GM19395 (cell line): ENCODE measurements at regions not wholly inside any gene's neighbourhood (a gene's known extent, or its start where the extent isn't known, plus 50 kb on each side); places are given as distances from the start of the nearest gene placed in this dataset.
A peak's percentile ranks its signal among the peaks of the same experiment; 100 is the strongest.
"Not testable (repeated sequence)": the region's sequence is repeated elsewhere in the genome, so short reads cannot be mapped to it uniquely, and the experiment has no call there.

Experiments
- ATAC-seq: cut with Tn5 transposase; IDR thresholded peaks from one replicate; pipeline ENCODE4 v1.9.1; 2021; ENCODE audit warnings: mild to moderate bottlenecking, moderate library complexity; ENCODE audit not compliant: unreplicated experiment

DNA sequence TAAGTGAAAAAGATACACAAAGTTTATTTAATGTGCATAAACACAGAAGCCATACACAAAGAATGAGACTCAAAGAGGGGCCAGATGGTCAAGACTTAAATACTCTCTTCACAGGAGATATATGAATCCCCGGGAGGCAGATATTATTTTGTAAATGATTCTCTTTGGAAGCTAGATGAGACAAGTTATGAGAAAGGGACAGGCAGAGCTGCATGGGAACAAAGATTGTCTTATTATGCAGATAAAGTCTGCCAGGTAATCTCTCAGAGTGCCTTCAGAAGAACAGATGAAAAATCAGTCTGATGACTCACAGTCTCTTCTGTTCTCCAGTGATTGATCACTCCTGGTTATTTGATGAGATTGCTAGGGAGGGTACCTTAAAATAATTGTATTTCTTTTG is 89.0 kb downstream of the NAF1 start:
- no peak for ATAC-seq

DNA sequence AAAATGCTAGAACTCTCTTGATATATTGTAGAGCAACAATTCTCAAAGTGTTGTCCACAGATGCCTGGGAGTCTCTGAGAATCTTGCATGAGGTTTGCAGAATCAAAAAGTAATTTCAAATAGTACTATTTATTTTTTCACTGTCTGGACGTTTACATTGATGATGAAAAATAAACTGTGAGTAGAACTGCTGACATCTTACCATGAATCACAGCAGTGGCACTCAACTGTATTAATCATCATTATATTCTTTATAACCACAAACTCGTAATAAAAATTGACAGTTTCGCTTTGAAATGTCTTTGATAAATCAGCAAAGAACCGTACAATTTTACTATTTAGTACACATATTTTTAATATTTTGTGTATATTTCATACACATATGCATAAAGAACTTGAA is 94.5 kb downstream of the NAF1 start:
- ATAC-seq = no peak

DNA sequence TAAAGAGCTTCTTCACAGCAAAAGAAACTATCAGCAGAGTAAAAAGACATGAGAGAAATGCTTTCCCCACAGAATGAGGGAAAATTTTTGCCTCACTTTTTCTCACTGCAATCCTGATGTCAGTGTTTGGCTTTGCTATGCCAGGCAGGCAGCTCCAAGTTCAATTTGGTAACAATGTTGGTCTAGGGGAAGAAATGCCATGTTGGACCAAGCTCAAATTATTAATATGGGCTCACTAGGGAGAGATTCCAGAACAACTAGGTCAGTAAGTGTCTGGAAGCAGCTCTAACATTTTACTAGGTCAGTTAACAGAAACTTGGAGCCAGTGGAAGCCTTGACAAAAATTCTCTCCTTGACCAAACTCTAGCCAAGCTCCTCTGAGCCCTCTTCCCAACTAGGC is 95.4 kb downstream of the NAF1 start:
- no peak for ATAC-seq

GRCh38 chr4:163070023-163070422 is 96.7 kb downstream of the NAF1 start:
- no peak for ATAC-seq

GRCh38 chr4:163063891-163064290 is 102.8 kb downstream of the NAF1 start:
- no peak for ATAC-seq

- ATAC-seq = peak; percentile 77
These were observed 118.2 kb downstream of the NAF1 start for GRCh38 chr4:163048447-163048846.

DNA sequence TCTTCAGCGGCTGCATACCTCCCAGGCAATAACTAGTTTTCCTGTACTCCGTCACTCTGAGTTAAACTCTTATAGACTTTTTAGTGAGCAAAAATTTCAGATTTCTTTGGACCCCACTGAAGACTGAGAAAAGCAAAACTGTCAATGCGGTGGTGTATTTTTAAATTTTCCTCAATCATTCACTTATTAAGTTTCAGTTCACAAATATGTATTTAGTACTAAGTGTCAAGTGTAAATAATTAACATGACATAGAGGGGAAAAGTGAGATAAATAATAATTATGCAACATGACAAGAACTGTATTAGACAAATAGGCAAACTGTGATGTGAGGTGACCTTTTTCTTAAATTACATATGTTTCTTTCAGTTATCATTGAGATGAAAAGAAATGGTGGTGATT is 124.4 kb downstream of the NAF1 start:
- peak; percentile 79 for ATAC-seq

DNA sequence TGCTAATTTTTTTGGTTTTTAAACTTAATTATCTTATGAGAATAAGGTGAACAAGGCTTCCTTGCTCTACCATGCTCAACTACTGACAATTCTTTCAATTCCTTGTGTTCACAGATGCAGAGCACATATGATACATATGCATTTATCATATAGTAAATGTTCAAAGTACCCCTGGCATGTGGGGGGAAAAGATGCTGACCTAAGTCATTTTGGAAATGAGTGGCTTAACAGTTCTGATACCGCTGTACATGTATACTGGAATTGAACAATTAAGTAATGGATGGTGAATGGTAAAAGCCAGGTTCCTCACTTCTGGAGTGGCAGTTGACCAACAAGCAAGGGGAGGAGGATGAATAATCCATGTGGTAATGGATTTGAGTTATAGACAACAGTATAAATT is 149.6 kb downstream of the NAF1 start:
- ATAC-seq = no peak

- ATAC-seq = no peak
These were observed 153.9 kb downstream of the NAF1 start for GRCh38 chr4:163012816-163013215.

DNA sequence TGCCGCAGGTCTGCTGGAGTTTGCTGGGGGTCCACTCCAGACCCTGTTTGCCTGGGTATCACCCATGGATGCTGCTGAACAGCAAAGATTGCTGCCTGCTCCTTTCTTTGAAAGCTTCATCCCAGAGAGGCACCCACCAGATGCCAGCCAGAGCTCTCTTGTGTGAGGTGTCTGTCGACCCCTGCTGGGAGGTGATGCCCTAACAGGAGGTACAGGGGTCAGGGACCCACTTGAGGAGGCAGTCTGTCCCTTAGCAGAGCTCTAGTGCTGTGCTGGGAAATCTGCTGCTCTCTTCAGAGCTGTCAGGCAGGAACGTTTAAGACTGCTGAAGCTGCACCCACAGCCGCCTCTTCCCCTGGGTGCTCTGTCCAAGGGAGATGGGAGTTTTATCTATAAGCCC is 162.7 kb downstream of the NAF1 start:
- ATAC-seq = no peak

DNA sequence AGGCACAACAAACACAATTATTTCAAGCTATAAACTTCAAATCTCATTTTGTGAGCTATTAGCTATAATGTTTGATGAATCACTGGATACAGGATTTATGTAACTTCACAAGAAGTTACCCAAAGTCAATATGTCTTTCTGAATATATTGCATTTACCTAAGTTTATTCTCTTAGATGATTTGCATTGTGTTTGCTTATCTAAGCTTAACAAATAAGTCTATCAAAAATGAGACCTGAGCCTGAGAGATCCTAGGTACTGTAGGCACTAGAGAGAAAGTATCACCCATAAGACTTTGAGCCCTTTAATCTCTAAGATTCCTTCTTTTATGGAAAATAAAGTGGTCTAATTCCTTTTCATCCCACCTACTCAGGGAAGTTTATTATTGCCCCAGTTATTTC is 178.2 kb downstream of the NAF1 start:
- ATAC-seq = no peak

DNA sequence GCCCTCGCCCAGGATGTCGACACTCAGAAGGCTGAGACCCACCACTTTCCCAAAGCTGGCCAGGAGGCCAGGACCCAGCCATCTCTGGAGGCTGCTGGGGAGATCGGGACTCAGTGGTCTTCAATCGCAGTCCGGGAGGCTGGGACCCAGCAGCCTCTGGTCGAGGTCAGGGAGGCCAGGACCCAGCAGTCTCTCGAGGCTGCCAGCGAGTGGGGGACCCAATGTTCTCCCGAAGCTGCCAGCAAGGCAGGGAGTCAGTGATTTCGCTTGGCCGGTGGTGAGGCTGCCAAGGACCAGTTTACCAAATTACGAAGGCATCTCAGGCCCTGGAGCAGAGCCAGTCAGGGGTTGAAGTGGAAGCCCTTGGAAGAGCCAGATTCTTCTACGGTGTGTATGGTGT is 181.6 kb downstream of the NAF1 start:
- no peak for ATAC-seq

- ATAC-seq = no peak
These were observed 182.1 kb downstream of the NAF1 start for GRCh38 chr4:162984621-162985020.

DNA sequence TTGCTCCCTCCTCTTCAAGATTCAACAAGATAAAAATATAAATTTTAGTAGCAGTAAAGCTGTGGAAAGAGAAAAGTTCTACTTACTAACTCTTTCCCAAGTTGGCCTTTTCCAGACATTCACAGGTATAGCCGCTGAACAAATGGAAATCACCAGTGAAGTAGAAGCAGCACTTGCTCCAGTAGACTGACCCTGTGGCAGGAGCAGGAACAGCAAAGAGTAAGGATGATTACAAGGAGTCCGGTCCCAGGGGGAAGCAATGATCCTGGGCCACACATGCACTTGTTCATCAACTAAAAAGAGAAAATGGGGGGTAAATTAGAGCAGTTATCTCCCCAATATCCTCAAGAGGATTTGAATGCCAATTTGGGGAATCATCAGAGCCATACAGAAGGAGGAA is 184.9 kb downstream of the NAF1 start:
- ATAC-seq = no peak

GRCh38 chr4:162978398-162978797 is 188.3 kb downstream of the NAF1 start:
- ATAC-seq = no peak

- no peak for ATAC-seq
These were observed 188.9 kb downstream of the NAF1 start for GRCh38 chr4:162977788-162978187.

GRCh38 chr4:162972661-162973330 is 193.9 kb downstream of the NAF1 start:
- no peak for ATAC-seq

- ATAC-seq = no peak
These were observed 197.5 kb downstream of the NAF1 start for GRCh38 chr4:162969194-162969593.

DNA sequence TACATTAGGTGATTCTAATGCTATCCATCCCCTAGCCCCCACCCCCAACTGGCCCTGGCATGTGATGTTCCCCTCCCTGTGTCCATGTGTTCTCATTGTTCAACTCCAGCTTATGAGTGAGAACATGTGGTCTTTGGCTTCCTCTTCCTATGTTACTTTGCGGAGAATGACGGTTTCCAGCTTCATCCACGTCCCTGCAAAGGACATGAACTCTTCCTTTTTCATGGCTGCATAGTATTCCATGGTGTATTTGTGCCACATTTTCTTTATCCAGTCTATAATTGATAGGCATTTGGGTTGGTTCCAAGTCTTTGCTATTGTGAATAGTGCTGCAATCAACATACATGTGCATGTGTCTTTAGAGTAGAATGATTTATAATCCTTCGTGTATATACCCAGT is 200.7 kb downstream of the NAF1 start:
- ATAC-seq = not testable (repeated sequence)

DNA sequence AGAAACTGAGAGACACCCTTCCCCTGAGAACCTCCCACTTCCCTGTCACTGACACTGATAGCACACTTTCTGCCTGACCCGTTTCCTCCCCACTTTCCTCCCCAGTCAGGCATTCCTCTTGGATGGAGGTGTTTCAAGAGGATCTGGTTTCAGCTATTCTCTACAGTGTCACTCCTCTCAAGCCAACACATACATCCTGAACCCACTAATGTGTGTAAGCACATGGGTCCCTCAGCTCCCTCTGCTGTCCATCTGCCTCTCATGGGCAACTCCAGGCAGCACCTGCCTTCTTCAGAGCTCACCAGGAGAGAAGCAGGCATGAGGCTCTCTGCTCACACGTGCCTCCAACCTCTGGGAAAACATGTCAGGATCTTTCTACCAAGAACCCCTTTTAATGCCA is 207.6 kb downstream of the NAF1 start:
- ATAC-seq = no peak

GRCh38 chr4:162957521-162958143 is 209.1 kb downstream of the NAF1 start:
- no peak for ATAC-seq

GRCh38 chr4:162954976-162955375 is 211.7 kb downstream of the NAF1 start:
- no peak for ATAC-seq

DNA sequence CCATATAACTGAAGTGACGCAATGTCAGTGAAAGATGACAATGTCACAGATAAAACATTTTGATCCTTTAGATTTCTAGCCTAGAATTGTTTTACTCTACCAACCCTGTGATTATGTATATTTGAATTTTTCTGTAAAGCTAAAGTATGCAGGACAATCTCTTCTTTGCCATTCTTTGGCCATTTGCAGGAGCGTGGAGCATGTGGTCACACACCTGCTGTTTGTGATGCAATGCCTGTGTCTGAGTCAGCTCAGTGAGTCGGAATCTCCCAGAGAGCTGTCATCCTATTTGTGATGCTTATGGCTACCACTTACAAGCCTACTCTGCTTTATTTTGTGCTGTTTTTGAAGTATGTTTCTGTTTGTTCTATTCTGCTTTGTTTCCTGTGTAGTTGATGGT is 214.5 kb downstream of the NAF1 start:
- ATAC-seq = no peak
